Thyroid gland (tissue), 4 donors: ENCODE measurements at regions not wholly inside any gene's neighbourhood (a gene's known extent, or its start where the extent isn't known, plus 50 kb on each side); places are given as distances from the start of the nearest gene placed in this dataset.

Source experiments
- POLR2A ChIP-seq, 2 donors: fragments of 450-650 bp; IDR thresholded peaks; one replicate each; pipeline ENCODE4 v1.6.1; 2017; ENCODE audit warnings: antibody characterized with exemption in 2 of 2, mild to moderate bottlenecking in 2 of 2, moderate library complexity in 1 of 2
- TF ChIP-seq, protein P1 (sequence below), 6 experiments: fragments of 200-600 bp in 3 of 6; fragments of 450-650 bp in 3 of 6; sonication (generic) in 3 of 6; IDR thresholded peaks; one replicate each; pipeline ENCODE4 v1.5.1; 2016 to 2019; ENCODE audit warnings: antibody characterized with exemption in 6 of 6, mild to moderate bottlenecking in 2 of 6, inconsistent platforms in 1 of 6, moderate library complexity in 1 of 6

- TF ChIP-seq POLR2A (IDR thresholded peaks at IDR 0.05), result no peak
- TF ChIP-seq, protein P1, sequence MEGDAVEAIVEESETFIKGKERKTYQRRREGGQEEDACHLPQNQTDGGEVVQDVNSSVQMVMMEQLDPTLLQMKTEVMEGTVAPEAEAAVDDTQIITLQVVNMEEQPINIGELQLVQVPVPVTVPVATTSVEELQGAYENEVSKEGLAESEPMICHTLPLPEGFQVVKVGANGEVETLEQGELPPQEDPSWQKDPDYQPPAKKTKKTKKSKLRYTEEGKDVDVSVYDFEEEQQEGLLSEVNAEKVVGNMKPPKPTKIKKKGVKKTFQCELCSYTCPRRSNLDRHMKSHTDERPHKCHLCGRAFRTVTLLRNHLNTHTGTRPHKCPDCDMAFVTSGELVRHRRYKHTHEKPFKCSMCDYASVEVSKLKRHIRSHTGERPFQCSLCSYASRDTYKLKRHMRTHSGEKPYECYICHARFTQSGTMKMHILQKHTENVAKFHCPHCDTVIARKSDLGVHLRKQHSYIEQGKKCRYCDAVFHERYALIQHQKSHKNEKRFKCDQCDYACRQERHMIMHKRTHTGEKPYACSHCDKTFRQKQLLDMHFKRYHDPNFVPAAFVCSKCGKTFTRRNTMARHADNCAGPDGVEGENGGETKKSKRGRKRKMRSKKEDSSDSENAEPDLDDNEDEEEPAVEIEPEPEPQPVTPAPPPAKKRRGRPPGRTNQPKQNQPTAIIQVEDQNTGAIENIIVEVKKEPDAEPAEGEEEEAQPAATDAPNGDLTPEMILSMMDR (IDR thresholded peaks at IDR 0.05), result no peak
Observed at GRCh38 chr15:95699578-95699977, 630.9 kb upstream of the NR2F2 start.
